ENCODE measurements at regions not wholly inside any gene's neighbourhood (a gene's known extent, or its start where the extent isn't known, plus 50 kb on each side); places are given as distances from the start of the nearest gene placed in this dataset.

DNA sequence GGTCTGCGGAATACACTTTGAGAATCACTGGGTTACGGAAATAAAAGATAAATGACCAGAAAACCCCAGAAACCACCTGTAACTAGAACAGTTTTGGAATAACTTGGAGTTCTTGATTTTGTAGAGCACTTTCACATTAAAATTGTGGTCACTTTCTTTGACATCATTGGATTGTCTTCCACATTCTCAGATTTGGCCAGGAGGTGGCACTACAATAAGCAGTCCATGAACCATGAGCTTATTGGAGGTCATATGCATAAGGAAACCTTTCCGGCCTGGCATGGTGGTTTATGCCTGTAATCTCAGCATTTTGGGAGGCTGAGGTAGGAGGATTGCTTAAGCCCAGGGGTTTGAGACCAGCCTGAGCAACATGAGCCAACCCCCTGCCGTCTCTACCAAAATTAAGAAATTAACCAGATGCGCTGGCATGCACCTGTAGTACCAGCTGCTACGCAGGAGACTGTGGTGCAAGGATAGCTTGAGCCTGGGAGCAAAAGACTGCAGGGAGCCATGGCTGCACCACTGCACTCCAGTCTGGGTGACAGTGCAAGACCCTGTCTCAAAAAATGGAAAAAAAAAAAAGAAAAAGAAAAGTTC, 107.7 kb upstream of the CAND1 start:
- no peak for DNase-seq

DNA sequence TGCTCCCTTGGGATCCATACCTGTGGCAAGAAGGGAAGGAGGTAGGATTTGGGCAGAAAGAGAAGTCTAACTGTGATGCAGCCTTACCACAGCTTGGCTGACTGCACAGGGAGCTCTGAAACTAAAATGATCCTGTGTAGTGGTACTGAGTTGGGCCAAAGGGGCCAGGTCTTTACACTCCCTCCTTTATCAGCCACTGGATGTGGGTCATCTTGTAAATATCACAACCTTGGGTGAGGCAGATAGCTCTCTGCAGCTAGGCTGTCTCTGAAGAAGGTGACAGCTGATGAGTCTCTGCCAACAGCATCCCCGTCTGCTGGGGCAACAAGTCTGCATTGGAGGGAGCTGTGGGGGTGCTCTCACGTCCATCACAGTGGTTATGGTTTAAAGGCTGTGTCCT, 95.9 kb upstream of the CAND1 start:
- no peak for DNase-seq

DNA sequence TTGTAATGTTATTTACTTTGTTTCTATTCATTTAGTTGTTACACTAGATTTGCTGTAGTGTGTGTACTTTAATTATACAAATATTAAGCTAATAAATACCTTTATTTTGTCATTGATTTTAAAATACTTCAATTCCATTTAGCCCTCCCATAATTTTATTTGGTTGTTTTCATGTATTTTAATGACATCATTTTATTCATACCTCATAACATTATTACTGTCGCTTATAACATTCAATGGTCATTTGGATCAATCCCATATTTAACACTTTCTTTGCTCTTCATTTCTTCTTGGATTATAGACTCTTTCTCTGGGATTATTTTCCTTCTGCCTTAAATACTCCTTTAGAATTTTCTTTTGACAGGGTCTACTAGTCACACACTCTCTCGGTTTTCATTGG, 86.6 kb upstream of the CAND1 start:
- no peak for DNase-seq

GRCh38 chr12:67193704-67194103, 75.5 kb upstream of the CAND1 start:
- DNase-seq, result no peak

DNA sequence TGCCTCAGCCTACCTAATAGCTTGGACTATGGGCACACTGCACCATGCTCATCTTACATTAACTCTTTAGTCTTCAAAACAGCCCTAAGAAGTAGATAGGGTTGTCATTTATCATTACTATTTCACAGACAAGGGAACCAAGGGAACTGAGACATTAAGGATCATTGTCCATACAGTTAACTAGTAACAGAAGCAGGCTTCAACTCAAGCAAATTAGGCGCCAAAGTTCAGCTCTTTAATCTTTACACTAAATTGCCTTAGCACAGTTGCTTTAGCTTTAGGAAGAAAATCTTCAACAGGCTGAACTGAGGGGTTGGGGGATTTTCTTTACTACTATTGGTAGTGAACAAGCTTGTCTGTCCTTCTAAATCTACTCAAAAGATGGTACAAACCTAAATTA, 68.8 kb upstream of the CAND1 start:
- DNase-seq, result no peak

DNA sequence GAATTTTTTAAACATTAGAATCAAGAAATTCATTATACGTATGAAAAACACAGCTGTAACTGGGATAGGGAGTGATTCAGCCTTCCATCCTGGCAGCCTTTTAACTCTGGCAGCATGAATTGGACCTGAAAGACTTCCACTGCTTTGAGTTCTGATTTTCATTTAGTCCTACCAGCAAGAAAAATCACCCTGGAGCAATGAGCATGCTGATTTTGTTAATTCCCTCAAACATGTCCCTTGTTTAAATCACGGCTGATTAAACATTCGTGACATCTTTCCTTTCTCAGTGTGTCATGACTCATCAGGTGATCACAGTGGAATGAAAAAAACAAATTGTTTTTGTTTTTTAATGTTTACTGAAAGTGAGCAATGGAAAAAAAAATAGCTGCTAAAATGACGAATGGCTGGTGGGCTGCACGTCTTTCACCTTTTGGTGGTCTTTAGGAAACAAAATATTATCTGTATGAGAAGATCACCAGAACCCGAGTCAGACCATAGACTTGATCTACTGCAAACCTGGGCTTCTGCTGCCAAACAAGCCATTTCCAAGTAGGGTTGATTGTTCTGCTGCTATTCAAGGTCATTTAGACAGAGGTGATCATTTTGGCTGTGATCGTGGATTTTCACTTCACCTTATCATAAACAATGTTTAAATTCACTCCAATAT, 67.0 kb upstream of the CAND1 start:
- no peak for DNase-seq

GRCh38 chr12:67202678-67203012, 66.5 kb upstream of the CAND1 start:
- DNase-seq, result no peak

DNA sequence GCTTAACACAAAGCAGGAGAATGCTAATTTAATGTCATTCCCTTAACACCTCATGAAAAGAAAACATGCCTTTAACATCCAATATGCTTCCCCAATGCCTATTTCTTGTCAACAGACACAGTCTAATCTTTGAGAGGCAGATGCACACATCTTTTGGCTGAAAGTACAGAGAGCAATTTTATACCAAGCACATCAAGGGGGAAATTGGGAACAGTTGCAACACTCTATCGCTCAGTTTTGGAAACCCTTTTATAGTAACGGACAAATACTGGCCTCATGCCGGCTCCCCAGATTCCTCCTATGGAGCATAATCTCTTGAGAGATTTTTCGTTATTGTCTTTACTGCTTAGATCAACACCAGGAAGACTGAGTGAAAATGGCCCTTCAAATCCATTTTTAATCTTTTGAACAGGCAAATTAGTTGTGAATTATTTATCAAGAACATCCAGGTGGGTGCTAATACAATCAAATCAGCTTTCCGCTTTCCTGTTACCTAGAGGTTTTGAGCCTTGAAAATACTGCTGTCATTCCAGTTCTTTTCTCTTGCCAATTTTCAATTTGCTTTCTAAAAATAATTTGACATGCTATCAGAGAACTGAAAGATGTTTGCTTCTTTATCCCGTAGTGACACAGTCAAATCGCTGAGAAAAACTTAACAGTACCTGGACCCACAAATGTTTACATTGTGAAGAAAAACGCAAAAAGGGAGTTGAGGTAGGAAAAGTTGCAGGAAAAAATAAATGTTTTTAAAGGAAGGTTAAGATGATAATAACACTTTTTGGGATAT, 60.7 kb upstream of the CAND1 start:
- no peak for DNase-seq

DNA sequence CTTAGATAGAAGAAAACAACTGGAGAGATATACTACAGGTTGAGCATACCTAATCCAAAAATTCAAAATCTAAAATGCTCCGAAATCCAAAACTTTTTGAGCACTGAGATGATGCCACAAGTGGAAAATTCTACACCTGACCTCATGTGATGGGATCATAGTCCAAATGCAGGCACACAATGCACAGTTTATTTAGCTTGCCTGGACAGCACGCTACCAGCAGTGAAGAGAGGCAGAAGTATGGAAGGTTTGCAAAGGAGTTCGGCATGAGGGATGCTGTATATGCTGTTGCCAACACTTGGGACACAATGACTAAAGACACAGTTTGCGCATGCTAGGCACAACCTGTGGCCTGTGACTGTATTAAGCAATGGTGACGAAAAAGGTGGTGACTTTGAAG, 58.1 kb upstream of the CAND1 start:
- DNase-seq, result no peak

DNA sequence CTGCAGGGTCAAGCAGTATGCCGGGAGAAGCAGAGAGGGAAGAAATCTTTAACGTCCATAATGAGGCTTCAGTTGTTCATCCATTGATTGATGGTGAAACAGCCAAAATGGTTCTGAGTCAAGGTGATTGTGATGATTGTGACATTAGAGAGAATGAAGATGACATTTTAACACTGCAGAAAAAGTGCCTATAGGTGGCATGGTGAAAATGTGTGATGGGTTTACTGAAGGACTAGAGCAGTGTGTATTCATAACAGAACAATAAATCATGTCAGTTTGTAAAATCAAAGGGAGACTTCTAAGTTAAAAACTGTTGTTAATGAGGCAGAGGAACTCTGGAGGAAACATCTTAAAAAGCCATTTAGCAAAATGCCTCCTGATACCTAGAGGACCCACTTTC, 57.7 kb upstream of the CAND1 start:
- no peak for DNase-seq

DNA sequence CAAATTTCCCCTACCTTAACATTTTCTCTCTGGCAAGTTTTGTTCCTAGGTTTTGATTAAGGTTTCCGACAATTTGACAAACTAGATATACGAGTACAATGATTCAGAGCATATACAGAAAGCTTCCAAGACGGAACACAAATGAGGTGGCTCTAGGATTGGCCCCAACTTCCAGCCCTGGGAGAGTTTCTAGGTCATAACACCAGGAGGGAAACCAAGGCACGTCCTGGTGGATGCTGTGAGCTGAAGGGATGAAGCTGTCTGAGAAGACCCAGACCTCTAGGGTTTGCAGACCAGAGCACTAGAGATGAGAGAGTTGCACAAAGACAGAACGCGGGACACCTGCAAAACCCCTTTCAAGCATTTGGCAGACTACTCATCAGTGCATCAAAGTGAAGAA, 51.5 kb upstream of the CAND1 start:
- no peak for DNase-seq

Measured in NCI-H187 treated with DMSO at 0.1 percent for 48 hours (cell line).